ENCODE measurements at regions not wholly inside any gene's neighbourhood (a gene's known extent, or its start where the extent isn't known, plus 50 kb on each side); places are given as distances from the start of the nearest gene placed in this dataset.

DNA sequence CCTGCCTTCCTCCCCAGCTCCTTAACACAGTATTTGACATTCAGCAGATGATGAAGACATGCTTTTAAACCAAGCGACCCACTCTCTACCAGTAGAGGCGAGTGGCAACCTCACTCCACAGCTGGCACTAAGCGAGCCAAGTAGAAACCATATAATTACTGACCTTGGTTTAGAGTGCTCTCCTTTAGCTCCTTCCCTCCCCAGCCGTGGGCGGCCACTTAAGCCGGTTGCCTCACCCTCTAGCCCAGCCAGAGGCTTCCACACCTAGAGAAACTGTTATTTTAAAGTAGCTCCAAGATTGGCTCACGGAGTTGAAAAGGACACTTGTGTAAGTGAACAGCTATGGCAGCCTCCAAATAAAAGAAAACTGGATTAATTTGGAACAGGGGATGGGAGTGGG is 109.1 kb upstream of the CRHR1 start:
- WGBS, 5 donors, result 74 to 82% (median 75%) methylated on average over 6 to 7 of the region's 7 CpGs
- H3K4me1 ChIP-seq, result no peaks in the 10 kb centered on the region
- H3K4me3 ChIP-seq, result no peak overlapping the region
- no peak for DNase-seq
- peaks cover 0 to 31% (median 0%) of the 10 kb centered on the region in 7 donors for H3K27me3 ChIP-seq (replicated peaks in 1 of 7)
- H3K36me3 ChIP-seq, result no peaks in the 10 kb centered on the region
- intact Hi-C loops (cut with DNase I; ENCODE audit: low total_unique reads), result no loop called here
- TF ChIP-seq POLR2A (IDR thresholded peaks at IDR 0.05), result no peak
- TF ChIP-seq POLR2AphosphoS5 (IDR thresholded peaks at IDR 0.05), result no peak
- TF ChIP-seq, protein P1, sequence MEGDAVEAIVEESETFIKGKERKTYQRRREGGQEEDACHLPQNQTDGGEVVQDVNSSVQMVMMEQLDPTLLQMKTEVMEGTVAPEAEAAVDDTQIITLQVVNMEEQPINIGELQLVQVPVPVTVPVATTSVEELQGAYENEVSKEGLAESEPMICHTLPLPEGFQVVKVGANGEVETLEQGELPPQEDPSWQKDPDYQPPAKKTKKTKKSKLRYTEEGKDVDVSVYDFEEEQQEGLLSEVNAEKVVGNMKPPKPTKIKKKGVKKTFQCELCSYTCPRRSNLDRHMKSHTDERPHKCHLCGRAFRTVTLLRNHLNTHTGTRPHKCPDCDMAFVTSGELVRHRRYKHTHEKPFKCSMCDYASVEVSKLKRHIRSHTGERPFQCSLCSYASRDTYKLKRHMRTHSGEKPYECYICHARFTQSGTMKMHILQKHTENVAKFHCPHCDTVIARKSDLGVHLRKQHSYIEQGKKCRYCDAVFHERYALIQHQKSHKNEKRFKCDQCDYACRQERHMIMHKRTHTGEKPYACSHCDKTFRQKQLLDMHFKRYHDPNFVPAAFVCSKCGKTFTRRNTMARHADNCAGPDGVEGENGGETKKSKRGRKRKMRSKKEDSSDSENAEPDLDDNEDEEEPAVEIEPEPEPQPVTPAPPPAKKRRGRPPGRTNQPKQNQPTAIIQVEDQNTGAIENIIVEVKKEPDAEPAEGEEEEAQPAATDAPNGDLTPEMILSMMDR (IDR thresholded peaks at IDR 0.05 in 8 of 11, conservative IDR thresholded peaks at IDR 0.05 in 3 of 11), result no peak
- peaks cover 0 to 24% (median 7%) of the 10 kb centered on the region in 8 donors for H3K9me3 ChIP-seq
- no peak overlapping the region for H3K27ac ChIP-seq

DNA sequence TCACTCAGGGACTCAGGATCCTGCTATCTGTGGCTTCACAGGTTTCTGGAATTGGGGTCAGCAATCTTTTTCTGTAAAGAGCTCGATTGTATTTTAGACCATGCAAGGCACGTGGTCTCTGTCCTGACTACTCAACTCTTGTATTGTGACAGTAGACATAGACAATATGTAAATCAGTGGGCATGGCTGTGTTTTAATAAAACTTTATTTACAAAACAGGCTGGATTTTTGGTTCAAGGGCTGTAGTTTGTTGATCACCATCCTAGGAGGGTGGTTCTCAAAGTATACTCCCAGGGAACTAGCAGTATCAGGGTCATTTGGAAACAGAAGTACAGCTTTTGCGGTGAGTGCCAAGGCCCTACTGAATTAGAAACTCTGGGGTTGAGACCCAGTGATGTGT is 108.2 kb upstream of the CRHR1 start:
- peaks cover 0 to 24% (median 7%) of the 10 kb centered on the region in 8 donors for H3K9me3 ChIP-seq
- H3K27me3 ChIP-seq (replicated peaks in 1 of 7), result peaks cover 0 to 31% (median 0%) of the 10 kb centered on the region in 7 donors
- no peaks in the 10 kb centered on the region for H3K36me3 ChIP-seq
- WGBS, 5 donors, result 81 to 89% (median 84%) methylated on average over 3 of the region's 3 CpGs
- H3K27ac ChIP-seq, result no peak overlapping the region
- TF ChIP-seq, protein P1 (IDR thresholded peaks at IDR 0.05 in 8 of 11, conservative IDR thresholded peaks at IDR 0.05 in 3 of 11), result no peak
- TF ChIP-seq POLR2AphosphoS5 (IDR thresholded peaks at IDR 0.05), result no peak
- TF ChIP-seq POLR2A (IDR thresholded peaks at IDR 0.05), result no peak
- no peak overlapping the region for H3K4me3 ChIP-seq
- DNase-seq, result no peak
- intact Hi-C loops (cut with DNase I; ENCODE audit: low total_unique reads), result no loop called here
- H3K4me1 ChIP-seq, result no peaks in the 10 kb centered on the region

DNA sequence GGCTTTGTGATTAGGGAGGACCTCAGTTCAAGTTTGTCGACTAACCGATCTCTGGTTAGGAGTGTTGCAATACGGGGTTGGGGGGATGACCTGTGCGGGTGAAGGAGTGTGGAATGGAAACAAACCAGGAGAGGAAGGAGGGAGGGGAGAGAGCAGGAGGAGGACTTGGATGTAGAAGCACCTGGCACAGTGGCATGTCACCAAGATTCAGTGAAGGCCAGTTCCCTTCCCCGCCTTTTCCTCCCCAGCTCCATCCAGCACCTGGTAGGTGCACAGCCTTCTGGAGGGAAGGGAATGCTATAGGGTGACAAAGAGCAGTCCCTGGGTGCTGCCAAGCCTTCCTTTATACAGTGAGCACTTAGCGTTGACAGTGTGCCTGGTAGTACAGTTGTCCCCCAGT is 107.4 kb upstream of the CRHR1 start:
- Histone ChIP-seq H3K4me3 (no peak overlapping the region), H3K27ac (no peak overlapping the region), H3K27me3 (replicated peaks in 1 of 7) (peaks cover 0 to 38% (median 0%) of the 10 kb centered on the region in 7 donors), H3K4me1 (no peaks in the 10 kb centered on the region), H3K36me3 (no peaks in the 10 kb centered on the region), H3K9me3 (peaks cover 0 to 24% (median 7%) of the 10 kb centered on the region in 8 donors)
- DNase-seq, result no peak
- intact Hi-C loops (cut with DNase I; ENCODE audit: low total_unique reads), result no loop called here
- 77 to 88% (median 86%) methylated on average over 6 of the region's 6 CpGs for WGBS, 5 donors
- TF ChIP-seq POLR2A (IDR thresholded peaks at IDR 0.05), result no peak
- TF ChIP-seq, protein P1 (IDR thresholded peaks at IDR 0.05 in 8 of 11, conservative IDR thresholded peaks at IDR 0.05 in 3 of 11), result no peak
- TF ChIP-seq POLR2AphosphoS5 (IDR thresholded peaks at IDR 0.05), result no peak

DNA sequence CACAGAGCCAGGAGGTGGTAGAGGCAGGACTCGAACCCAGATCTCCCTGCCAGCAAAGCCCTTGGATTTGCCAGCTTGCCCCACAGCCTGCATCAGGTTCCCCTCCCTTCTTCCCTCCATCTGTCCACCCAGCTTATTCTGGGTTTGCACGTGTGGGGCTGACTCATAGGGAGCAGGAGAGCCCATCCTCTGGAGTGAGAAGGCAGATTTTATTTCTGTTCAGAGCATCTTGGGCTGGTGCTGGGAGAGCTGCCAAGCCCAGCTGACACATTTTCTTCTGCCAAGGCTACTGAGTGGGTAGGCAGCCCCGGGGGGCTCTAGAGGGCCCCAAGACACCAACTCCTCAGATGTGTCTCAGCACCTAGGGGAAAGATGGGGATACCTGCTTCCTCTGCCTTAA is 106.3 kb upstream of the CRHR1 start:
- TF ChIP-seq POLR2A (IDR thresholded peaks at IDR 0.05) (no peak), POLR2AphosphoS5 (IDR thresholded peaks at IDR 0.05) (no peak)
- TF ChIP-seq, protein P1 (IDR thresholded peaks at IDR 0.05 in 8 of 11, conservative IDR thresholded peaks at IDR 0.05 in 3 of 11), result no peak
- no peak overlapping the region for H3K27ac ChIP-seq
- peaks cover 0 to 24% (median 7%) of the 10 kb centered on the region in 8 donors for H3K9me3 ChIP-seq
- no peak for DNase-seq
- WGBS, 5 donors, result 31 to 68% (median 39%) methylated on average over 3 of the region's 3 CpGs
- H3K4me1 ChIP-seq, result no peaks in the 10 kb centered on the region
- intact Hi-C loops (cut with DNase I; ENCODE audit: low total_unique reads), result no loop called here
- H3K36me3 ChIP-seq, result no peaks in the 10 kb centered on the region
- H3K27me3 ChIP-seq (replicated peaks in 1 of 7), result peaks cover 0 to 34% (median 0%) of the 10 kb centered on the region in 7 donors
- H3K4me3 ChIP-seq, result no peak overlapping the region
